Testis (tissue), 2 donors: ENCODE measurements at regions not wholly inside any gene's neighbourhood (a gene's known extent, or its start where the extent isn't known, plus 50 kb on each side); places are given as distances from the start of the nearest gene placed in this dataset.

Source experiments
- CTCF ChIP-seq, 3 experiments: fragments of 450-650 bp in 2 of 3; fragments of 200-600 bp in 1 of 3; sonication (generic) in 1 of 3; IDR thresholded peaks; one replicate each; pipeline ENCODE4 v1.5.1; 2016 to 2019; ENCODE audit warnings: antibody characterized with exemption in 3 of 3, mild to moderate bottlenecking in 2 of 3, moderate library complexity in 1 of 3
- POLR2A ChIP-seq: fragments of 450-650 bp; IDR thresholded peaks from one replicate; pipeline ENCODE4 v1.6.1; 2017; ENCODE audit warnings: antibody characterized with exemption, mild to moderate bottlenecking, moderate library complexity

GRCh38 chr5:73250645-73251044, 77.7 kb downstream of the TMEM174 start:
- no peak for TF ChIP-seq CTCF (IDR thresholded peaks at IDR 0.05)
- no peak for TF ChIP-seq POLR2A
